Sigmoid colon (tissue), 4 donors: ENCODE measurements at regions not wholly inside any gene's neighbourhood (a gene's known extent, or its start where the extent isn't known, plus 50 kb on each side); places are given as distances from the start of the nearest gene placed in this dataset.

Source experiments
- CTCF ChIP-seq, 4 experiments: fragments of 450-650 bp in 3 of 4; fragments of 200-600 bp in 1 of 4; IDR thresholded peaks; one replicate each; pipeline ENCODE4 v1.5.1; 2016 to 2019; ENCODE audit warnings: antibody characterized with exemption in 4 of 4, mild to moderate bottlenecking in 3 of 4, moderate library complexity in 2 of 4
- EP300 ChIP-seq, 4 donors: sonication (generic); formaldehyde crosslinking; IDR thresholded peaks; one replicate each; pipeline ENCODE4 v1.6.1; 2017; ENCODE audit warnings: antibody characterized with exemption in 4 of 4
- POLR2A ChIP-seq, 2 donors: fragments of 450-650 bp; IDR thresholded peaks; one replicate each; pipeline ENCODE4 v1.6.1; 2016; ENCODE audit warnings: antibody characterized with exemption in 2 of 2, mild to moderate bottlenecking in 2 of 2, moderate library complexity in 2 of 2
- POLR2AphosphoS5 ChIP-seq, 4 donors: sonication (generic); formaldehyde crosslinking; IDR thresholded peaks; one replicate each; pipeline ENCODE4 v1.6.1; 2017; ENCODE audit warnings: antibody characterized with exemption in 4 of 4

- TF ChIP-seq POLR2A (IDR thresholded peaks at IDR 0.05) (no peak), CTCF (IDR thresholded peaks at IDR 0.05) (no peak), POLR2AphosphoS5 (IDR thresholded peaks at IDR 0.05) (no peak), EP300 (IDR thresholded peaks at IDR 0.05) (no peak)
These were observed 61.1 kb upstream of the GPR12 start for GRCh38 chr13:26821672-26822071.
